Islet of Langerhans (tissue), 1 donor: ENCODE measurements at regions not wholly inside any gene's neighbourhood (a gene's known extent, or its start where the extent isn't known, plus 50 kb on each side); places are given as distances from the start of the nearest gene placed in this dataset.
"Not testable (repeated sequence)": the region's sequence is repeated elsewhere in the genome, so short reads cannot be mapped to it uniquely, and the experiment has no call there.

Experiments
- FAIRE-seq: peaks from one replicate; lab custom pipeline; 2011; peaks lifted over from hg19 to GRCh38; lab: Jason Lieb, UNC

- no peak for FAIRE-seq
Measured at GRCh38 chr9:75282047-75282446, 193.7 kb downstream of the OSTF1 start.

GRCh38 chr9:75289332-75289731 is 201.0 kb downstream of the OSTF1 start:
- FAIRE-seq, result no peak

- no peak for FAIRE-seq
Measured at GRCh38 chr9:75299324-75299723, 211.0 kb downstream of the OSTF1 start.

GRCh38 chr9:75333624-75334023 is 245.3 kb downstream of the OSTF1 start:
- no peak for FAIRE-seq

- no peak for FAIRE-seq
Measured at GRCh38 chr9:75358846-75359245, 270.5 kb downstream of the OSTF1 start.

- FAIRE-seq, result no peak
Measured at GRCh38 chr9:75359638-75360037, 271.3 kb downstream of the OSTF1 start.

GRCh38 chr9:75360252-75360651 is 271.9 kb downstream of the OSTF1 start:
- FAIRE-seq, result no peak

- not testable (repeated sequence) for FAIRE-seq
Measured at GRCh38 chr9:75362446-75362845, 274.1 kb downstream of the OSTF1 start.

GRCh38 chr9:75365196-75365595 is 276.9 kb downstream of the OSTF1 start:
- FAIRE-seq, result no peak

GRCh38 chr9:75369989-75370388 is 281.7 kb downstream of the OSTF1 start:
- FAIRE-seq, result no peak

- FAIRE-seq, result no peak
Measured at GRCh38 chr9:75372499-75373268, 284.4 kb downstream of the OSTF1 start.

- FAIRE-seq, result no peak
Measured at GRCh38 chr9:75376680-75377254, 288.5 kb downstream of the OSTF1 start.

- FAIRE-seq, result no peak
Measured at GRCh38 chr9:75378036-75378435, 289.7 kb downstream of the OSTF1 start.

GRCh38 chr9:75378926-75379325 is 290.6 kb downstream of the OSTF1 start:
- FAIRE-seq, result no peak

- FAIRE-seq, result no peak
Measured at GRCh38 chr9:75382126-75382525, 293.8 kb downstream of the OSTF1 start.

GRCh38 chr9:75383420-75384034 is 295.2 kb downstream of the OSTF1 start:
- FAIRE-seq, result not testable (repeated sequence)

- FAIRE-seq, result no peak
Measured at GRCh38 chr9:75385236-75385635, 296.9 kb downstream of the OSTF1 start.

- FAIRE-seq, result no peak
Measured at GRCh38 chr9:75389101-75389500, 300.8 kb downstream of the OSTF1 start.

GRCh38 chr9:75390951-75391350 is 302.6 kb downstream of the OSTF1 start:
- no peak for FAIRE-seq

- no peak for FAIRE-seq
Measured at GRCh38 chr9:75391497-75391896, 303.2 kb downstream of the OSTF1 start.

- FAIRE-seq, result no peak
Measured at GRCh38 chr9:75395336-75395735, 307.0 kb downstream of the OSTF1 start.

- no peak for FAIRE-seq
Measured at GRCh38 chr9:75397836-75398235, 309.5 kb downstream of the OSTF1 start.

GRCh38 chr9:75408391-75408790 is 320.1 kb downstream of the OSTF1 start:
- no peak for FAIRE-seq

- FAIRE-seq, result no peak
Measured at GRCh38 chr9:75410405-75410804, 322.1 kb downstream of the OSTF1 start.
